ENCODE measurements at regions not wholly inside any gene's neighbourhood (a gene's known extent, or its start where the extent isn't known, plus 50 kb on each side); places are given as distances from the start of the nearest gene placed in this dataset.
"Not testable (repeated sequence)": the region's sequence is repeated elsewhere in the genome, so short reads cannot be mapped to it uniquely, and the experiment has no call there.

DNA sequence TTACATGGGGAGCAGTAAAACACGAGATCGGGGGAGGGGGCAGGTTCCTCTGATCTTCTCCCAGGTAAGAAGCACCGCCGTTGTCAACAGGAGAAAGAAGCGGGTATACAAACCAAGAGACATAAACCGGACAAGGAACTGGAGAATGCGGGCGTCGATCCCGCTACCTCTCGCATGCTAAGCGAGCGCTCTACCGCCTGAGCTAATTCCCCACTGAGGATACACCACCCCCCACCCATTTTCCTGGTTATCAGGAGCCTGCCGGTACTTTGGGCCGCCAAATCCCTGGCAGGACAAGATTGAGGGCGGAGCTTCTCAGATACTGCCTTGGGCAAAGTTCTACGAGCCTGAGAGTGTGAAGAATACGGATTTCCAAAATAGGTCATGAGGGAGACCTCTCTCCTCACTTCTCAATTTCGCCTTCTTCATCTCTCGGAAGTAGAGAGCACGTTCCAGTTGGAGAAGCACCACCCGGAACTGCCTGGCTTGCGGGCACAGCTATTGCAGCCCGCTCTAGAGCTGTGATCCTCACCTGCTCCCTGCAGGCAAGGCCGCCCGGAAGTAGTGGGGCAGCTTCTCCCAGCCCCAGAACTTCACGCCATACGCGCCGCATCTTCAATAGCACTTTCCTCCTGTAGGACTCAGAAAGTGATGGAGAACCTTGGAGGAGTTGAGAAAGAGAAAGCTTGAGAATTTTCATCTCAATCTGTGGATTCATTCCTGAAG is 111.6 kb upstream of the ZNF322 start:
- ATAC-seq (ENCODE audit: low read depth) = peak; percentile 68
- not testable (repeated sequence) for H3K9me3 ChIP-seq (ENCODE audit: severe bottlenecking); H3K27ac ChIP-seq (ENCODE audit: poor library complexity, severe bottlenecking); H3K4me1 ChIP-seq (ENCODE audit: insufficient read depth, poor library complexity, severe bottlenecking); DNase-seq (ENCODE audit: low spot score); H3K4me3 ChIP-seq (ENCODE audit: severe bottlenecking); H3K36me3 ChIP-seq (ENCODE audit: low read depth); H3K27me3 ChIP-seq (ENCODE audit: insufficient read depth, poor library complexity, severe bottlenecking)

- ATAC-seq (ENCODE audit: low read depth); H3K27me3 ChIP-seq (ENCODE audit: insufficient read depth, poor library complexity, severe bottlenecking); H3K27ac ChIP-seq (ENCODE audit: poor library complexity, severe bottlenecking); H3K4me1 ChIP-seq (ENCODE audit: insufficient read depth, poor library complexity, severe bottlenecking); H3K9me3 ChIP-seq (ENCODE audit: severe bottlenecking); H3K36me3 ChIP-seq (ENCODE audit: low read depth); DNase-seq (ENCODE audit: low spot score); H3K4me3 ChIP-seq (ENCODE audit: severe bottlenecking): not testable (repeated sequence)
Measured at GRCh38 chr6:26773414-26773813, 113.9 kb upstream of the ZNF322 start.

GRCh38 chr6:26780563-26780962 is 121.0 kb upstream of the ZNF322 start:
- ATAC-seq (ENCODE audit: low read depth); H3K9me3 ChIP-seq (ENCODE audit: severe bottlenecking); H3K36me3 ChIP-seq (ENCODE audit: low read depth); H3K4me3 ChIP-seq (ENCODE audit: severe bottlenecking); H3K4me1 ChIP-seq (ENCODE audit: insufficient read depth, poor library complexity, severe bottlenecking); DNase-seq (ENCODE audit: low spot score); H3K27me3 ChIP-seq (ENCODE audit: insufficient read depth, poor library complexity, severe bottlenecking); H3K27ac ChIP-seq (ENCODE audit: poor library complexity, severe bottlenecking): not testable (repeated sequence)

DNA sequence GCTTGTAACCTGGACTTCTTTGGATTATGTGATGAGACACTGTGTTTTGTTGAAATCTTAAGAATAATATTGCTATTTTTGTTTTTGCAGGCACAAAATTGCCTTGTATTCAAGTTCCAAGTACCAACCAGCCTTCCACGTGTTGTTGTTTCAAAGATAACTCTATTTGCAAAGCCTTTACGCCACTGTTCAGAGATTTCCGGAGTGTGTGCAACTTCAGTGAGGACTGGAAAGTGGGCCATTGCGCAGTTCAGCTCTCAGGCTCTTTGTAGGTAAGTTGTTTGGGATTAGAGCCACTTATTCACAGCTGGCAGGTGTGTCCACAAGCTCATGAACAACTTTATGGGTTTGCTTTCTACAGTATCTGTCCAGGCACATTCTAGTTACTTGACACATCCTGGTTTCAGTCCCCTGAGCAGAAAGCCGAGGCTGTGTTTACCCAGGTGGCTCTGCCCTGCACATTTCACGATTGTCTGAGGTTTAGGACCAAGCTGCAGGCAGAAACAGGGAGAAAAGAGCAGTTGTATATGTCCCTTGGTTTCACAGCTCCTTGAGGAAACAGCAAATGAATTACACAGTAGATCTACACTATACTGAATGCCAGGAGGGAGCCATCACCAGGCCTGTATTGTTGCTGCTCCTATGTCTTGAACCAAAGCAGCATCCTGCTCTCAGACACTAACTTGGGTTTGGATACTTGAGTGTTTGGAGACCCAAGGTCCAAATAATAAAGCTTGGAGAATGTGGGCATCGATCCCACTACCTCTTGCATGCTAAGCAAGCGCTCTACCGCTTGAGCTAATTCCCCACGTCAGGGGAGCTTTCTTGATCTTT is 136.1 kb upstream of the ZNF322 start:
- not testable (repeated sequence) for H3K4me3 ChIP-seq (ENCODE audit: severe bottlenecking); H3K4me1 ChIP-seq (ENCODE audit: insufficient read depth, poor library complexity, severe bottlenecking); H3K27me3 ChIP-seq (ENCODE audit: insufficient read depth, poor library complexity, severe bottlenecking); H3K36me3 ChIP-seq (ENCODE audit: low read depth); ATAC-seq (ENCODE audit: low read depth); H3K9me3 ChIP-seq (ENCODE audit: severe bottlenecking); DNase-seq (ENCODE audit: low spot score); H3K27ac ChIP-seq (ENCODE audit: poor library complexity, severe bottlenecking)

DNA sequence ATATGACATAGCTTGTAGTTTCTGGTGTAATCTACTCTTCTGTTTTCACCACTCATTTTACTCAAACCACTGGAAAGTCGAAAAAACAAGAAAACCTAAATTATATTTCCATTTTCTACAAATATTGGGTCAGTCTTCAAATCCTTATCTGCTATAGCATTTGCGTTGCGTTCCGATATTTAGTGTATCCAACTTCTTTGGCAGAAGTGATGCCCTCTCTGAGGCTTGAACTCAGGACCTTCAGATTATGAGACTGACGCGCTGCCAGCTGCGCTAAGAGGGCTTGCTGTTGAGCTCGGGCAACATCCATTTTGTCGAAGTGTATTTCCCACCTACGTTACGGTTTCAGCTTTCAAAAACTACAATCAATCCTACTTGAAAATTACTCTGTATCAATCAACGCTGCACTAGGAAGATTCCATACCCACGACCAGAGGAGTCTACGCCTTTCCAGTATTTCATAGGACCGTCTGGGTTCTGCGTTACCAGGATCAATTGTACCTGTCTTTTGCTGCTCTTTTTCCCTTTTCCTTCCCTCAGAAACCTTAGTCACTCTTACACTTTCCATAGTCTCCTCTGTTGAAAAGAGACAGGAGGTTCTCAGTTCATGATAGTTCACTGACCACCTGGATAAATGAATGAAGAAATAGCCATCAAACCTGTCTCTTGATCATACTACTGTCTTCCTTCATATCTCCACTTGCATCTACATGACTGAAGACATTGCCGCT is 140.5 kb upstream of the ZNF322 start:
- not testable (repeated sequence) for H3K27me3 ChIP-seq (ENCODE audit: insufficient read depth, poor library complexity, severe bottlenecking); ATAC-seq (ENCODE audit: low read depth)

GRCh38 chr6:26803762-26804161 is 144.2 kb upstream of the ZNF322 start:
- H3K27ac ChIP-seq (ENCODE audit: poor library complexity, severe bottlenecking); H3K4me1 ChIP-seq (ENCODE audit: insufficient read depth, poor library complexity, severe bottlenecking); H3K27me3 ChIP-seq (ENCODE audit: insufficient read depth, poor library complexity, severe bottlenecking); H3K9me3 ChIP-seq (ENCODE audit: severe bottlenecking); H3K36me3 ChIP-seq (ENCODE audit: low read depth); ATAC-seq (ENCODE audit: low read depth); H3K4me3 ChIP-seq (ENCODE audit: severe bottlenecking); DNase-seq (ENCODE audit: low spot score): not testable (repeated sequence)

More for the DNA sequence above, 140.5 kb upstream of the ZNF322 start:
- not testable (repeated sequence) for H3K4me1 ChIP-seq (ENCODE audit: insufficient read depth, poor library complexity, severe bottlenecking); DNase-seq (ENCODE audit: low spot score); H3K9me3 ChIP-seq (ENCODE audit: severe bottlenecking); H3K36me3 ChIP-seq (ENCODE audit: low read depth); H3K27ac ChIP-seq (ENCODE audit: poor library complexity, severe bottlenecking); H3K4me3 ChIP-seq (ENCODE audit: severe bottlenecking)

DNA sequence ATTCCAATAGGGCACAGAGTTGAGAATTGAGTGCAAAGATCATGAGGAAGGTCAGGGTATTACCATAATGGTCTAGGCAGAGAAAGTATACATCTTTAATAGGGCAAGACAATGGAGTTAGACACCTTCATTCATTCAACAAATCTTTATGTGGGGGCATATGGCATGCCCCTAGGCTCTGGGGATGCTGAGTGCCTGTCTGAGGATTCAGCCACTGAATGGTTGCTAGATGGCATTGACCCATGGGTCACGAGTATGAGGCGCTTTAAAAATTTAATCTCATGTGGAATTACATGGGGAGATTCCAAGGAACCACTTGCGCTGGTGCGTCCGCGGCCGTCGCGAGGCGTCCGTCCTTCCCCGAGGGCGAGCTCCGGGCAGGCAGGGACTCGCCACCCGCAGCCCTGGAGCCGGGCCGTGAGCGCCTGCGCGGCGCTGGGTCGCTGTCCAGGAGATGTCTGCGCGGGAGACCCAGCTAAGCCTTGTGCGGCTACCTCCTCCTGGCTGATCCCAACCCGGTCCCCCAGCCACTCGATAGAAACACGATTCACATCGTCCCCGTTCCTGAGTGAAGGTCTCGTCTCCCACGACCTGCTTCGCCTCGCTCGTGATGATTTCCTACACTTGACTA is 152.1 kb upstream of the ZNF322 start:
- H3K4me3 ChIP-seq (ENCODE audit: severe bottlenecking); H3K4me1 ChIP-seq (ENCODE audit: insufficient read depth, poor library complexity, severe bottlenecking); H3K36me3 ChIP-seq (ENCODE audit: low read depth); H3K9me3 ChIP-seq (ENCODE audit: severe bottlenecking); H3K27ac ChIP-seq (ENCODE audit: poor library complexity, severe bottlenecking); DNase-seq (ENCODE audit: low spot score); H3K27me3 ChIP-seq (ENCODE audit: insufficient read depth, poor library complexity, severe bottlenecking): not testable (repeated sequence)
- peak; percentile 92 for ATAC-seq (ENCODE audit: low read depth)

- not testable (repeated sequence) for H3K27me3 ChIP-seq (ENCODE audit: insufficient read depth, poor library complexity, severe bottlenecking); H3K9me3 ChIP-seq (ENCODE audit: severe bottlenecking); H3K4me1 ChIP-seq (ENCODE audit: insufficient read depth, poor library complexity, severe bottlenecking); H3K36me3 ChIP-seq (ENCODE audit: low read depth); H3K27ac ChIP-seq (ENCODE audit: poor library complexity, severe bottlenecking); DNase-seq (ENCODE audit: low spot score); H3K4me3 ChIP-seq (ENCODE audit: severe bottlenecking); ATAC-seq (ENCODE audit: low read depth)
Measured at GRCh38 chr6:26818640-26819225, 159.2 kb upstream of the ZNF322 start.

GRCh38 chr6:26827965-26828364 is 168.4 kb upstream of the ZNF322 start:
- H3K27me3 ChIP-seq (ENCODE audit: insufficient read depth, poor library complexity, severe bottlenecking); H3K27ac ChIP-seq (ENCODE audit: poor library complexity, severe bottlenecking); DNase-seq (ENCODE audit: low spot score); H3K9me3 ChIP-seq (ENCODE audit: severe bottlenecking); ATAC-seq (ENCODE audit: low read depth); H3K4me1 ChIP-seq (ENCODE audit: insufficient read depth, poor library complexity, severe bottlenecking); H3K36me3 ChIP-seq (ENCODE audit: low read depth); H3K4me3 ChIP-seq (ENCODE audit: severe bottlenecking): not testable (repeated sequence)

- H3K4me3 ChIP-seq (ENCODE audit: severe bottlenecking); DNase-seq (ENCODE audit: low spot score); H3K9me3 ChIP-seq (ENCODE audit: severe bottlenecking); H3K27me3 ChIP-seq (ENCODE audit: insufficient read depth, poor library complexity, severe bottlenecking); H3K4me1 ChIP-seq (ENCODE audit: insufficient read depth, poor library complexity, severe bottlenecking); ATAC-seq (ENCODE audit: low read depth); H3K36me3 ChIP-seq (ENCODE audit: low read depth); H3K27ac ChIP-seq (ENCODE audit: poor library complexity, severe bottlenecking): not testable (repeated sequence)
Measured at GRCh38 chr6:26829480-26829879, 169.9 kb upstream of the ZNF322 start.
